IMR-90 (cell line): ENCODE measurements at regions not wholly inside any gene's neighbourhood (a gene's known extent, or its start where the extent isn't known, plus 50 kb on each side); places are given as distances from the start of the nearest gene placed in this dataset.

Experiments used
- ATAC-seq: fragments of 200-7000 bp; cut with Tn5 transposase; 2 replicates; pipeline ENCODE4 v1.9.1; 2020; ENCODE audit warnings: low read depth, mild to moderate bottlenecking, moderate library complexity
- BruUV-seq: library from RNA; stranded (reverse); fragments of 400-500 nt; replicated peaks from 2 replicates; lab custom pipeline; 2021; lab: Mats Ljungman, UMichigan
- CTCF ChIA-PET: fragments of 300-600 bp; formaldehyde crosslinking; extraction: SDS; loops from one replicate; lab custom pipeline; 2021; ENCODE audit warnings: antibody characterized with exemption; lab: Yijun Ruan, JAX
- POLR2A ChIA-PET: fragments of 300-600 bp; sonication (Branson Sonifier 250); formaldehyde crosslinking; loops from one replicate; lab custom pipeline; 2022; ENCODE audit warnings: antibody characterized with exemption; ENCODE audit not compliant: unreplicated experiment; lab: Charles Lee
- DNase-seq: peaks from one replicate; pipeline ENCODE4 v3.0.0; 2013
- H2AFZ ChIP-seq: replicated peaks from 2 replicates; pipeline ENCODE3; 2013; ENCODE audit warnings: low read length, mild to moderate bottlenecking; ENCODE audit not compliant: poor library complexity
- H2AK5ac ChIP-seq: 2 replicates; pipeline ENCODE4 v1.6.1; 2013; ENCODE audit warnings: low read depth, low read length, inconsistent platforms
- H2AK9ac ChIP-seq: replicated peaks from 2 replicates; pipeline ENCODE3; 2013; ENCODE audit warnings: mild to moderate bottlenecking, low read depth, low read length, moderate library complexity; ENCODE audit not compliant: poor library complexity
- H2BK120ac ChIP-seq: 2 replicates; pipeline ENCODE4 v1.6.1; 2013; ENCODE audit warnings: low read depth, low read length, inconsistent platforms
- H2BK15ac ChIP-seq: 3 replicates; pipeline ENCODE4 v1.6.1; 2013; ENCODE audit warnings: low read depth, low read length, inconsistent platforms
- H2BK20ac ChIP-seq: 2 replicates; pipeline ENCODE4 v1.6.1; 2013; ENCODE audit warnings: low read depth, mild to moderate bottlenecking, inconsistent platforms, low read length, moderate library complexity
- H2BK5ac ChIP-seq: 2 replicates; pipeline ENCODE4 v1.6.1; 2013; ENCODE audit warnings: mild to moderate bottlenecking, low read depth, low read length, inconsistent platforms; ENCODE audit not compliant: poor library complexity, severe bottlenecking
- H3K14ac ChIP-seq: replicated peaks from 2 replicates; pipeline ENCODE4 v1.6.1; 2013; ENCODE audit warnings: low read depth, low read length, inconsistent platforms
- H3K18ac ChIP-seq: 2 replicates; pipeline ENCODE4 v1.6.1; 2013; ENCODE audit warnings: low read depth, low read length, control low read depth
- H3K23ac ChIP-seq: 2 replicates; pipeline ENCODE4 v1.6.1; 2013; ENCODE audit warnings: low read depth, low read length, inconsistent platforms
- H3K27ac ChIP-seq: 2 replicates; pipeline ENCODE4 v1.5.1; 2013; ENCODE audit warnings: mild to moderate bottlenecking, control low read depth, low read length; ENCODE audit not compliant: insufficient read depth
- H3K27me3 ChIP-seq: 2 replicates; pipeline ENCODE4 v1.6.1; 2013; ENCODE audit warnings: low read length; ENCODE audit not compliant: control insufficient read depth, insufficient read depth
- H3K36me3 ChIP-seq: 2 replicates; pipeline ENCODE4 v1.6.1; 2013; ENCODE audit warnings: low read length, mixed read lengths; ENCODE audit not compliant: control insufficient read depth, insufficient read depth
- H3K4ac ChIP-seq: 2 replicates; pipeline ENCODE4 v1.6.1; 2013; ENCODE audit warnings: low read depth, low read length, inconsistent platforms
- H3K4me1 ChIP-seq: 2 replicates; pipeline ENCODE4 v1.6.1; 2013; ENCODE audit warnings: low read length, mixed read lengths; ENCODE audit not compliant: control insufficient read depth, insufficient read depth
- H3K4me2 ChIP-seq: 2 replicates; pipeline ENCODE4 v1.6.1; 2013; ENCODE audit warnings: low read depth, mild to moderate bottlenecking, control low read depth, low read length, moderate library complexity
- H3K4me3 ChIP-seq: 2 replicates; pipeline ENCODE4 v1.5.1; 2013; ENCODE audit warnings: low read depth, mild to moderate bottlenecking, control low read depth, low read length, moderate library complexity; ENCODE audit not compliant: insufficient read depth
- H3K56ac ChIP-seq: 2 replicates; pipeline ENCODE4 v1.6.1; 2013; ENCODE audit warnings: low read length, inconsistent platforms; ENCODE audit not compliant: insufficient read depth; ENCODE audit errors: extremely low read depth
- H3K79me1 ChIP-seq, 2 experiments: 2 replicates each; pipeline ENCODE4 v1.6.1; 2013; ENCODE audit warnings: low read length in 2 of 2, inconsistent platforms in 1 of 2, low read depth in 1 of 2
- H3K9ac ChIP-seq: 2 replicates; pipeline ENCODE4 v1.6.1; 2013; ENCODE audit warnings: low read depth, low read length, control low read depth
- H3K9me1 ChIP-seq: 2 replicates; pipeline ENCODE4 v1.6.1; 2013; ENCODE audit warnings: low read length, inconsistent platforms; ENCODE audit not compliant: insufficient read depth
- H3K9me3 ChIP-seq: 2 replicates; pipeline ENCODE4 v1.6.1; 2013; ENCODE audit warnings: low read length; ENCODE audit not compliant: control insufficient read depth, insufficient read depth
- H4K20me1 ChIP-seq: 2 replicates; pipeline ENCODE4 v1.6.1; 2013; ENCODE audit warnings: low read length, inconsistent platforms; ENCODE audit not compliant: insufficient read depth
- H4K5ac ChIP-seq: 2 replicates; pipeline ENCODE4 v1.6.1; 2013; ENCODE audit warnings: mild to moderate bottlenecking, low read depth, low read length, control low read depth
- H4K8ac ChIP-seq, 2 experiments: 2 replicates each; pipeline ENCODE4 v1.6.1; 2013; ENCODE audit warnings: low read depth in 2 of 2, low read length in 2 of 2, control low read depth in 1 of 2, inconsistent platforms in 1 of 2
- H4K91ac ChIP-seq: 2 replicates; pipeline ENCODE4 v1.6.1; 2013; ENCODE audit warnings: low read depth, low read length, inconsistent platforms; ENCODE audit not compliant: insufficient read depth
- CHD1 ChIP-seq: IDR thresholded peaks from 2 replicates; pipeline ENCODE4 v1.6.1; 2012; ENCODE audit warnings: low read depth, low read length, improper control_type of control experiment
- MAFK ChIP-seq: IDR thresholded peaks from 2 replicates; pipeline ENCODE4 v1.6.1; 2012; ENCODE audit warnings: low read depth, low read length, improper control_type of control experiment
- MAZ ChIP-seq: IDR thresholded peaks from 2 replicates; pipeline ENCODE4 v1.6.1; 2012; ENCODE audit warnings: low read depth, mild to moderate bottlenecking, low read length, improper control_type of control experiment, moderate library complexity, borderline replicate concordance
- MXI1 ChIP-seq: IDR thresholded peaks from 2 replicates; pipeline ENCODE4 v1.6.1; 2012; ENCODE audit warnings: low read depth, mild to moderate bottlenecking, low read length, moderate library complexity, borderline replicate concordance
- POLR2A ChIP-seq: IDR thresholded peaks from 2 replicates; pipeline ENCODE4 v1.6.1; 2012; ENCODE audit warnings: mild to moderate bottlenecking, low read depth, low read length
- RAD21 ChIP-seq: IDR thresholded peaks from 2 replicates; pipeline ENCODE4 v1.6.1; 2012; ENCODE audit warnings: low read length, improper control_type of control experiment
- RCOR1 ChIP-seq: IDR thresholded peaks from 2 replicates; pipeline ENCODE4 v1.6.1; 2012; ENCODE audit warnings: mild to moderate bottlenecking, low read length, improper control_type of control experiment; ENCODE audit not compliant: insufficient replicate concordance
- RFX5 ChIP-seq: IDR thresholded peaks from 2 replicates; pipeline ENCODE4 v1.8.0; 2012; ENCODE audit warnings: low read depth, mild to moderate bottlenecking, low read length, moderate library complexity
- SMC3 ChIP-seq: fragments of 150-350 bp; IDR thresholded peaks from 2 replicates; pipeline ENCODE4 v1.6.1; 2016; ENCODE audit warnings: low read depth, mild to moderate bottlenecking, antibody characterized with exemption, low read length, moderate library complexity
- WGBS, 2 experiments: methylation state at CpG; one replicate each; pipeline versions ENCODE4 v1.1.5 to v1.1.7; 2013; ENCODE audit warnings: missing lambda C conversion rate in 2 of 2; ENCODE audit not compliant: insufficient read length in 1 of 2; ENCODE audit errors: extremely low coverage in 2 of 2; 5-methylcytosine and 5-hydroxymethylcytosine counted together
- dilution Hi-C: fragments of 300-500 bp; cut with HindIII; formaldehyde crosslinking; loops from one replicate; pipeline ENCODE4 v1.14.3; 2018; ENCODE audit warnings: low sequenced_read_pairs; ENCODE audit not compliant: unreplicated experiment
- in situ Hi-C: fragments of 300-500 bp; cut with MboI; formaldehyde crosslinking; loops from 3 replicates; pipeline ENCODE4 v1.14.3; 2019; ENCODE audit warnings: low sequenced_read_pairs, inconsistent platforms, mixed read lengths
- intact Hi-C: fragments of 100-400 bp; cut with micrococcal nuclease; formaldehyde crosslinking; loops from 2 replicates; pipeline ENCODE4 v1.10.0; 2022
- TF ChIP-seq, protein P1 (sequence below): fragments of 150-350 bp; IDR thresholded peaks from 2 replicates; pipeline ENCODE4 v1.6.1; 2016; ENCODE audit warnings: low read depth, mild to moderate bottlenecking, low read length, moderate library complexity, borderline replicate concordance
- TF ChIP-seq, protein P2 (sequence below): conservative IDR thresholded peaks from 2 replicates; pipeline ENCODE4 v1.5.1; 2012; ENCODE audit warnings: mild to moderate bottlenecking, low read depth, low read length, improper control_type of control experiment

- DNase-seq = peak; percentile 25
- Histone ChIP-seq H3K36me3 (no peaks in the 10 kb centered on the region), H2BK5ac (no peak overlapping the region), H3K14ac (no peak overlapping the region), H3K9me3 (no peaks in the 10 kb centered on the region), H3K27ac (no peak overlapping the region), H2AK5ac (no peak overlapping the region), H2AK9ac (no peak overlapping the region), H4K8ac (no peak overlapping the region), H2AFZ (no peak overlapping the region), H3K27me3 (no peaks in the 10 kb centered on the region), H2BK120ac (no peak overlapping the region), H3K18ac (no peak overlapping the region), H3K4me1 (no peaks in the 10 kb centered on the region), H3K4ac (no peak overlapping the region), H3K9me1 (no peaks in the 10 kb centered on the region), H3K4me2 (no peak overlapping the region), H2BK15ac (no peak overlapping the region), H3K4me3 (no peak overlapping the region), H4K20me1 (no peaks in the 10 kb centered on the region), H3K9ac (no peak overlapping the region), H4K91ac (no peak overlapping the region), H2BK20ac (no peak overlapping the region), H3K56ac (no peak overlapping the region), H3K23ac (no peak overlapping the region), H3K79me1 (no peaks in the 10 kb centered on the region), H4K5ac (no peak overlapping the region)
- no TSS peak for BruUV-seq
- dilution Hi-C loops (no loop called here), in situ Hi-C loops (no loop called here), intact Hi-C loops (no loop called here)
- WGBS, 2 experiments = no CpG with 5 or more reads among the region's 1 CpG
- ChIA-PET CTCF (no interaction called here), POLR2A (no interaction called here)
- ATAC-seq = no peak
- TF ChIP-seq MAZ (no peak), RAD21 (peak; percentile 69), SMC3 (peak; percentile 49), MXI1 (no peak), POLR2A (no peak), RCOR1 (no peak), MAFK (no peak), CHD1 (no peak), RFX5 (no peak)
- TF ChIP-seq, protein P1, sequence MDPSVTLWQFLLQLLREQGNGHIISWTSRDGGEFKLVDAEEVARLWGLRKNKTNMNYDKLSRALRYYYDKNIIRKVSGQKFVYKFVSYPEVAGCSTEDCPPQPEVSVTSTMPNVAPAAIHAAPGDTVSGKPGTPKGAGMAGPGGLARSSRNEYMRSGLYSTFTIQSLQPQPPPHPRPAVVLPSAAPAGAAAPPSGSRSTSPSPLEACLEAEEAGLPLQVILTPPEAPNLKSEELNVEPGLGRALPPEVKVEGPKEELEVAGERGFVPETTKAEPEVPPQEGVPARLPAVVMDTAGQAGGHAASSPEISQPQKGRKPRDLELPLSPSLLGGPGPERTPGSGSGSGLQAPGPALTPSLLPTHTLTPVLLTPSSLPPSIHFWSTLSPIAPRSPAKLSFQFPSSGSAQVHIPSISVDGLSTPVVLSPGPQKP = no peak
- TF ChIP-seq, protein P2, sequence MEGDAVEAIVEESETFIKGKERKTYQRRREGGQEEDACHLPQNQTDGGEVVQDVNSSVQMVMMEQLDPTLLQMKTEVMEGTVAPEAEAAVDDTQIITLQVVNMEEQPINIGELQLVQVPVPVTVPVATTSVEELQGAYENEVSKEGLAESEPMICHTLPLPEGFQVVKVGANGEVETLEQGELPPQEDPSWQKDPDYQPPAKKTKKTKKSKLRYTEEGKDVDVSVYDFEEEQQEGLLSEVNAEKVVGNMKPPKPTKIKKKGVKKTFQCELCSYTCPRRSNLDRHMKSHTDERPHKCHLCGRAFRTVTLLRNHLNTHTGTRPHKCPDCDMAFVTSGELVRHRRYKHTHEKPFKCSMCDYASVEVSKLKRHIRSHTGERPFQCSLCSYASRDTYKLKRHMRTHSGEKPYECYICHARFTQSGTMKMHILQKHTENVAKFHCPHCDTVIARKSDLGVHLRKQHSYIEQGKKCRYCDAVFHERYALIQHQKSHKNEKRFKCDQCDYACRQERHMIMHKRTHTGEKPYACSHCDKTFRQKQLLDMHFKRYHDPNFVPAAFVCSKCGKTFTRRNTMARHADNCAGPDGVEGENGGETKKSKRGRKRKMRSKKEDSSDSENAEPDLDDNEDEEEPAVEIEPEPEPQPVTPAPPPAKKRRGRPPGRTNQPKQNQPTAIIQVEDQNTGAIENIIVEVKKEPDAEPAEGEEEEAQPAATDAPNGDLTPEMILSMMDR = peak; percentile 56
Measured at GRCh38 chr11:37657645-37658044, 1059.6 kb upstream of the RAG2 start.
